H1 (cell line): ENCODE measurements at regions not wholly inside any gene's neighbourhood (a gene's known extent, or its start where the extent isn't known, plus 50 kb on each side); places are given as distances from the start of the nearest gene placed in this dataset.

Experiments used
- CTBP2 ChIP-seq: IDR thresholded peaks from 2 replicates; pipeline ENCODE4 v1.7.0; 2011; ENCODE audit warnings: borderline replicate concordance, mild to moderate bottlenecking, moderate library complexity, mixed read lengths, low read length; ENCODE audit not compliant: insufficient read depth, insufficient read length
- FOSL1 ChIP-seq: IDR thresholded peaks from 2 replicates; pipeline ENCODE4 v1.6.1; 2011; ENCODE audit warnings: mild to moderate bottlenecking, low read depth, low read length, moderate library complexity; ENCODE audit not compliant: insufficient read depth
- ZNF274 ChIP-seq: IDR thresholded peaks from 2 replicates; pipeline ENCODE4 v1.7.0; 2012; ENCODE audit warnings: low read length, borderline replicate concordance; ENCODE audit errors: extremely low read depth

GRCh38 chr4:3352505-3352904 lies 59.7 kb downstream of the RGS12 start (continued):
- TF ChIP-seq CTBP2 (no peak), ZNF274 (no peak), FOSL1 (no peak)
